ENCODE measurements at regions not wholly inside any gene's neighbourhood (a gene's known extent, or its start where the extent isn't known, plus 50 kb on each side); places are given as distances from the start of the nearest gene placed in this dataset.

DNA sequence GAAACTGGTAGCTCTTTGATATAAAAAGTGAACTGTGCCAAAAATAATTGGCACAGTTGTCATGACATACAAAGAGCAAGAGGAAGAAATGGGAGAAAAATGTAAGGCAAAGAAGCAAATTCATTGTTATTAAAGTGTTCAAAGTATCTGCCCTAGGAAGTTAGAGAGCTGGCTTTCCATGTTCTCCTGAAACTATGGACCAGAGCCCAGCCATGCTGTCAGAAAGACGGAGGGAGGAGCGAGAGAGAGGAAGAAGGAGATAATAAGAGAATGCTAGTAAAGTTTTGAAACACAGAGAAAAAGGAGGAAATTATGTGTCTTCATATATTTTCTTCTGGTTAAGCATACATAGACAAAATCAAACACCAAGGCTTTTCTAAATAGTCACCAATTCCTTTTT lies 78.1 kb upstream of the PELI2 start:
- no peak for TF ChIP-seq EZH2 (IDR thresholded peaks at IDR 0.05; ENCODE audit: borderline replicate concordance, insufficient read depth, low read depth, low read length, poor library complexity, severe bottlenecking)
- TF ChIP-seq, protein P1, sequence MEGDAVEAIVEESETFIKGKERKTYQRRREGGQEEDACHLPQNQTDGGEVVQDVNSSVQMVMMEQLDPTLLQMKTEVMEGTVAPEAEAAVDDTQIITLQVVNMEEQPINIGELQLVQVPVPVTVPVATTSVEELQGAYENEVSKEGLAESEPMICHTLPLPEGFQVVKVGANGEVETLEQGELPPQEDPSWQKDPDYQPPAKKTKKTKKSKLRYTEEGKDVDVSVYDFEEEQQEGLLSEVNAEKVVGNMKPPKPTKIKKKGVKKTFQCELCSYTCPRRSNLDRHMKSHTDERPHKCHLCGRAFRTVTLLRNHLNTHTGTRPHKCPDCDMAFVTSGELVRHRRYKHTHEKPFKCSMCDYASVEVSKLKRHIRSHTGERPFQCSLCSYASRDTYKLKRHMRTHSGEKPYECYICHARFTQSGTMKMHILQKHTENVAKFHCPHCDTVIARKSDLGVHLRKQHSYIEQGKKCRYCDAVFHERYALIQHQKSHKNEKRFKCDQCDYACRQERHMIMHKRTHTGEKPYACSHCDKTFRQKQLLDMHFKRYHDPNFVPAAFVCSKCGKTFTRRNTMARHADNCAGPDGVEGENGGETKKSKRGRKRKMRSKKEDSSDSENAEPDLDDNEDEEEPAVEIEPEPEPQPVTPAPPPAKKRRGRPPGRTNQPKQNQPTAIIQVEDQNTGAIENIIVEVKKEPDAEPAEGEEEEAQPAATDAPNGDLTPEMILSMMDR (IDR thresholded peaks at IDR 0.05): no peak

Measured in B cell (primary cell).